Common myeloid progenitor, CD34-positive (primary cell): ENCODE measurements at regions not wholly inside any gene's neighbourhood (a gene's known extent, or its start where the extent isn't known, plus 50 kb on each side); places are given as distances from the start of the nearest gene placed in this dataset.

Experiments used
- CTCF ChIA-PET: fragments of 350-600 bp; sonication (Branson Sonifier 250); formaldehyde crosslinking; loops from one replicate; lab custom pipeline; 2021; ENCODE audit warnings: antibody characterized with exemption; lab: Charles Lee
- POLR2A ChIA-PET: fragments of 350-600 bp; sonication (Branson Sonifier 250); formaldehyde crosslinking; loops from one replicate; lab custom pipeline; 2021; ENCODE audit warnings: antibody characterized with exemption; lab: Charles Lee
- DNase-seq, 3 donors: peaks; one replicate each; pipeline versions ENCODE4 v3.0.0 to v3.0.0-alpha.2; 2013
- H3K27ac ChIP-seq, 2 experiments: 1 replicate in 1 of 2; 2 replicates in 1 of 2; pipeline ENCODE4 v1.7.0; 2013; ENCODE audit warnings: inconsistent platforms in 2 of 2, low read length in 2 of 2, mild to moderate bottlenecking in 2 of 2, low read depth in 1 of 2, moderate library complexity in 1 of 2; ENCODE audit not compliant: severe bottlenecking in 2 of 2, insufficient read depth in 1 of 2, poor library complexity in 1 of 2
- H3K27me3 ChIP-seq, 5 experiments: replicated peaks in 2 of 5; 1 replicate in 3 of 5; 2 replicates in 2 of 5; pipeline versions ENCODE4 v1.6.1 to v1.7.0; 2013; ENCODE audit warnings: low read length in 4 of 5, mild to moderate bottlenecking in 2 of 5, moderate library complexity in 2 of 5, inconsistent platforms in 1 of 5; ENCODE audit not compliant: insufficient read depth in 5 of 5, control insufficient read depth in 4 of 5
- H3K36me3 ChIP-seq, 4 experiments: 1 replicate in 2 of 4; 2 replicates in 2 of 4; pipeline versions ENCODE4 v1.6.1 to v1.7.0; 2013; ENCODE audit warnings: low read length in 3 of 4, control low read depth in 1 of 4, mild to moderate bottlenecking in 1 of 4; ENCODE audit not compliant: control insufficient read depth in 4 of 4, insufficient read depth in 4 of 4
- H3K4me1 ChIP-seq, 4 experiments: 1 replicate in 3 of 4; 2 replicates in 1 of 4; pipeline versions ENCODE4 v1.6.1 to v1.7.1; 2013; ENCODE audit warnings: low read length in 3 of 4, mild to moderate bottlenecking in 3 of 4, control low read depth in 1 of 4, inconsistent platforms in 1 of 4, moderate library complexity in 1 of 4; ENCODE audit not compliant: control insufficient read depth in 4 of 4, insufficient read depth in 4 of 4; ENCODE audit errors: control extremely low read depth in 1 of 4
- H3K4me3 ChIP-seq, 7 experiments: 1 replicate in 4 of 7; 2 replicates in 3 of 7; pipeline versions ENCODE4 v1.5.1 to v1.7.0; 2013; ENCODE audit warnings: mild to moderate bottlenecking in 7 of 7, low read length in 6 of 7, moderate library complexity in 6 of 7, inconsistent platforms in 2 of 7, low read depth in 2 of 7, control low read depth in 1 of 7; ENCODE audit not compliant: insufficient read depth in 4 of 7, control insufficient read depth in 1 of 7; ENCODE audit errors: extremely low read depth in 1 of 7
- H3K9me3 ChIP-seq, 5 experiments: 1 replicate in 4 of 5; 2 replicates in 1 of 5; pipeline versions ENCODE4 v1.6.1 to v1.7.1; 2013; ENCODE audit warnings: low read length in 4 of 5, mild to moderate bottlenecking in 2 of 5, inconsistent platforms in 1 of 5, low read depth in 1 of 5, moderate library complexity in 1 of 5; ENCODE audit not compliant: control insufficient read depth in 4 of 5, insufficient read depth in 2 of 5; ENCODE audit errors: control extremely low read depth in 1 of 5
- WGBS: methylation state at CpG from one replicate; pipeline ENCODE4 v1.1.5; 2013; ENCODE audit not compliant: insufficient coverage; 5-methylcytosine and 5-hydroxymethylcytosine counted together

GRCh38 chr11:127130321-127130720 lies 129.8 kb upstream of the KIRREL3 start:
- 75% methylated on average over 1 of the region's 1 CpG for WGBS
- Histone ChIP-seq H3K27me3 (peaks cover 0 to 18% (median 5%) of the 10 kb centered on the region in 5 experiments), H3K9me3 (peaks cover 0 to 2% (median 0%) of the 10 kb centered on the region in 5 experiments), H3K27ac (no peak overlapping the region), H3K36me3 (no peaks in the 10 kb centered on the region), H3K4me3 (no peak overlapping the region), H3K4me1 (no peaks in the 10 kb centered on the region)
- ChIA-PET POLR2A (no interaction called here), CTCF (no interaction called here)
- DNase-seq, result no peak

GRCh38 chr11:127126986-127127385 lies 126.4 kb upstream of the KIRREL3 start:
- DNase-seq, result no peak
- CTCF ChIA-PET, result no interaction called here
- WGBS, result 60% methylated on average over 2 of the region's 3 CpGs
- POLR2A ChIA-PET, result no interaction called here
- Histone ChIP-seq H3K27me3 (peaks cover 0 to 9% (median 0%) of the 10 kb centered on the region in 5 experiments), H3K4me3 (no peak overlapping the region), H3K27ac (no peak overlapping the region), H3K4me1 (no peaks in the 10 kb centered on the region), H3K36me3 (no peaks in the 10 kb centered on the region), H3K9me3 (no peaks in the 10 kb centered on the region)

- Histone ChIP-seq H3K9me3 (no peaks in the 10 kb centered on the region), H3K36me3 (no peaks in the 10 kb centered on the region), H3K27me3 (no peaks in the 10 kb centered on the region), H3K4me3 (no peak overlapping the region), H3K27ac (no peak overlapping the region), H3K4me1 (no peaks in the 10 kb centered on the region)
- CTCF ChIA-PET, result no interaction called here
- WGBS, result 96% methylated on average over 3 of the region's 5 CpGs
- no peak for DNase-seq
- POLR2A ChIA-PET, result no interaction called here
Measured at GRCh38 chr11:127119356-127119755, 118.8 kb upstream of the KIRREL3 start.

- H3K27ac ChIP-seq, result no peak overlapping the region
- no peak for DNase-seq
- no peaks in the 10 kb centered on the region for H3K4me1 ChIP-seq
- WGBS, result 81% methylated on average over 8 of the region's 9 CpGs
- CTCF ChIA-PET, result no interaction called here
- no peaks in the 10 kb centered on the region for H3K9me3 ChIP-seq
- H3K27me3 ChIP-seq, result no peaks in the 10 kb centered on the region
- POLR2A ChIA-PET, result no interaction called here
- no peaks in the 10 kb centered on the region for H3K36me3 ChIP-seq
- no peak overlapping the region for H3K4me3 ChIP-seq
Measured at GRCh38 chr11:127118811-127119210, 118.2 kb upstream of the KIRREL3 start.

- no peak overlapping the region for H3K4me3 ChIP-seq
- no peak for DNase-seq
- 95% methylated on average over 3 of the region's 4 CpGs for WGBS
- ChIA-PET POLR2A (no interaction called here), CTCF (no interaction called here)
- no peaks in the 10 kb centered on the region for H3K9me3 ChIP-seq
- no peaks in the 10 kb centered on the region for H3K4me1 ChIP-seq
- no peak overlapping the region for H3K27ac ChIP-seq
- no peaks in the 10 kb centered on the region for H3K36me3 ChIP-seq
- no peaks in the 10 kb centered on the region for H3K27me3 ChIP-seq
Measured at GRCh38 chr11:127117231-127117739, 116.7 kb upstream of the KIRREL3 start.

- no peaks in the 10 kb centered on the region for H3K36me3 ChIP-seq
- 98% methylated on average over 16 of the region's 17 CpGs for WGBS
- H3K4me3 ChIP-seq, result no peak overlapping the region
- POLR2A ChIA-PET, result no interaction called here
- H3K9me3 ChIP-seq, result no peaks in the 10 kb centered on the region
- H3K27ac ChIP-seq, result no peak overlapping the region
- DNase-seq, result no peak
- H3K27me3 ChIP-seq, result peaks cover 0 to 5% (median 0%) of the 10 kb centered on the region in 5 experiments
- no peaks in the 10 kb centered on the region for H3K4me1 ChIP-seq
- CTCF ChIA-PET, result no interaction called here
Measured at GRCh38 chr11:127115844-127116243, 115.3 kb upstream of the KIRREL3 start.

GRCh38 chr11:127114035-127114434 lies 113.5 kb upstream of the KIRREL3 start:
- CTCF ChIA-PET, result no interaction called here
- peaks cover 0 to 4% (median 2%) of the 10 kb centered on the region in 4 experiments for H3K4me1 ChIP-seq
- WGBS, result 100% methylated on average over 2 of the region's 5 CpGs

More at GRCh38 chr11:127114035-127114434, 113.5 kb upstream of the KIRREL3 start:
- H3K27me3 ChIP-seq, result peaks cover 0 to 7% (median 0%) of the 10 kb centered on the region in 5 experiments
- H3K36me3 ChIP-seq, result no peaks in the 10 kb centered on the region
- no peak for DNase-seq
- H3K27ac ChIP-seq, result no peak overlapping the region
- no peaks in the 10 kb centered on the region for H3K9me3 ChIP-seq
- POLR2A ChIA-PET, result interaction anchor here (0.7 kb wide), 1 partner anchor 148 kb away, joined by 6 read pairs; no protein-coding TSS in a partner anchor
- no peak overlapping the region for H3K4me3 ChIP-seq
